Testis (tissue), 2 donors: ENCODE measurements at regions not wholly inside any gene's neighbourhood (a gene's known extent, or its start where the extent isn't known, plus 50 kb on each side); places are given as distances from the start of the nearest gene placed in this dataset.

Experiments
- DNase-seq: peaks from one replicate; pipeline ENCODE4 v3.0.0-alpha.2; 2019
- H3K27ac ChIP-seq, 2 donors: fragments of 200-600 bp; sonication (generic); one replicate each; pipeline ENCODE4 v1.5.1; 2019
- H3K27me3 ChIP-seq: fragments of 200-600 bp; sonication (generic); one replicate; pipeline ENCODE4 v1.5.1; 2019
- H3K36me3 ChIP-seq: fragments of 200-600 bp; sonication (generic); one replicate; pipeline ENCODE4 v1.5.1; 2017; ENCODE audit warnings: low read depth; ENCODE audit errors: missing control alignments
- H3K4me1 ChIP-seq: fragments of 200-600 bp; sonication (generic); one replicate; pipeline ENCODE4 v1.5.1; 2019
- H3K4me3 ChIP-seq, 2 donors: fragments of 200-600 bp; sonication (generic); one replicate each; pipeline ENCODE4 v1.5.1; 2017 to 2019
- H3K9me3 ChIP-seq: fragments of 200-600 bp; sonication (generic); one replicate; pipeline ENCODE4 v1.5.1; 2017
- CTCF ChIP-seq, 3 experiments: fragments of 450-650 bp in 2 of 3; fragments of 200-600 bp in 1 of 3; sonication (generic) in 1 of 3; IDR thresholded peaks; one replicate each; pipeline ENCODE4 v1.5.1; 2016 to 2019; ENCODE audit warnings: antibody characterized with exemption in 3 of 3, mild to moderate bottlenecking in 2 of 3, moderate library complexity in 1 of 3
- POLR2A ChIP-seq: fragments of 450-650 bp; IDR thresholded peaks from one replicate; pipeline ENCODE4 v1.6.1; 2017; ENCODE audit warnings: antibody characterized with exemption, mild to moderate bottlenecking, moderate library complexity
- WGBS, 2 donors: methylation state at CpG; one replicate each; pipeline ENCODE4 v1.1.5; 2018; 5-methylcytosine and 5-hydroxymethylcytosine counted together
- intact Hi-C: fragments of 100-400 bp; cut with DNase I; formaldehyde crosslinking; loops from one replicate; pipeline ENCODE4 v1.15.1; 2023; ENCODE audit warnings: low total_unique reads

- no peak for TF ChIP-seq CTCF (IDR thresholded peaks at IDR 0.05)
- TF ChIP-seq POLR2A = no peak
- Histone ChIP-seq H3K9me3 (no peaks in the 10 kb centered on the region), H3K4me1 (no peaks in the 10 kb centered on the region), H3K36me3 (no peaks in the 10 kb centered on the region), H3K27me3 (no peaks in the 10 kb centered on the region), H3K27ac (no peak overlapping the region), H3K4me3 (no peak overlapping the region)
- DNase-seq = no peak
- intact Hi-C loops = no loop called here
- 87 to 98% methylated on average over 7 of the region's 7 CpGs for WGBS, 2 donors
These were observed 295.6 kb downstream of the FGFR2 start for GRCh38 chr10:121302541-121303180.

- Histone ChIP-seq H3K9me3 (no peaks in the 10 kb centered on the region), H3K4me3 (no peak overlapping the region), H3K27ac (no peak overlapping the region), H3K36me3 (no peaks in the 10 kb centered on the region), H3K27me3 (no peaks in the 10 kb centered on the region), H3K4me1 (no peaks in the 10 kb centered on the region)
- TF ChIP-seq POLR2A (no peak), CTCF (IDR thresholded peaks at IDR 0.05) (no peak)
- WGBS, 2 donors = 61 to 72% methylated on average over 10 of the region's 10 CpGs
- intact Hi-C loops = no loop called here
- no peak for DNase-seq
These were observed 294.9 kb downstream of the FGFR2 start for GRCh38 chr10:121303287-121303890.

- Histone ChIP-seq H3K36me3 (no peaks in the 10 kb centered on the region), H3K27me3 (no peaks in the 10 kb centered on the region), H3K4me1 (no peaks in the 10 kb centered on the region), H3K4me3 (no peak overlapping the region), H3K27ac (no peak overlapping the region), H3K9me3 (no peaks in the 10 kb centered on the region)
- WGBS, 2 donors = 94 to 97% methylated on average over 2 of the region's 2 CpGs
- no peak for TF ChIP-seq POLR2A
- TF ChIP-seq CTCF (IDR thresholded peaks at IDR 0.05) = no peak
- intact Hi-C loops = no loop called here
- DNase-seq = no peak
These were observed 293.2 kb downstream of the FGFR2 start for GRCh38 chr10:121305066-121305465.

GRCh38 chr10:121306159-121306673 is 292.0 kb downstream of the FGFR2 start:
- Histone ChIP-seq H3K27ac (no peak overlapping the region), H3K9me3 (no peaks in the 10 kb centered on the region), H3K4me1 (no peaks in the 10 kb centered on the region), H3K36me3 (no peaks in the 10 kb centered on the region), H3K27me3 (no peaks in the 10 kb centered on the region), H3K4me3 (no peak overlapping the region)
- DNase-seq = no peak
- no peak for TF ChIP-seq POLR2A
- TF ChIP-seq CTCF (IDR thresholded peaks at IDR 0.05) = no peak
- intact Hi-C loops = no loop called here
- WGBS, 2 donors = 60 to 65% methylated on average over 3 of the region's 3 CpGs
